HEK293 (cell line): ENCODE measurements at regions not wholly inside any gene's neighbourhood (a gene's known extent, or its start where the extent isn't known, plus 50 kb on each side); places are given as distances from the start of the nearest gene placed in this dataset.

Experiments used
- CTCF ChIA-PET: fragments of 350-600 bp; formaldehyde crosslinking; extraction: SDS; loops from one replicate; lab custom pipeline; 2021; ENCODE audit warnings: antibody characterized with exemption; lab: Yijun Ruan, JAX
- POLR2A ChIA-PET: fragments of 300-600 bp; formaldehyde crosslinking; extraction: SDS; loops from one replicate; lab custom pipeline; 2020; ENCODE audit warnings: antibody characterized with exemption, inconsistent platforms; lab: Yijun Ruan, JAX
- H3K27ac ChIP-seq: fragments of 200-500 bp; sonication (Bioruptor generic); 2 replicates; pipeline ENCODE4 v1.5.1; 2014; ENCODE audit warnings: low read depth, low read length, control low read depth, inconsistent platforms; ENCODE audit errors: extremely low read depth
- H3K36me3 ChIP-seq, 2 experiments: fragments of 200-500 bp in 1 of 2; sonication (Bioruptor generic) in 1 of 2; 1 replicate in 1 of 2; 2 replicates in 1 of 2; pipeline ENCODE4 v1.5.1; 2014 to 2017; ENCODE audit warnings: inconsistent platforms in 2 of 2, low read length in 2 of 2; ENCODE audit not compliant: control insufficient read depth in 2 of 2, insufficient read depth in 1 of 2
- H3K4me1 ChIP-seq: fragments of 200-500 bp; sonication (Bioruptor generic); 2 replicates; pipeline ENCODE4 v1.5.1; 2014; ENCODE audit warnings: mild to moderate bottlenecking, low read length, inconsistent platforms; ENCODE audit not compliant: control insufficient read depth, insufficient read depth
- H3K4me3 ChIP-seq: 2 replicates; pipeline ENCODE4 v1.5.1; 2011; ENCODE audit warnings: low read depth, mild to moderate bottlenecking, control low read depth, low read length, moderate library complexity
- H3K9me3 ChIP-seq: fragments of 200-500 bp; sonication (Bioruptor generic); 2 replicates; pipeline ENCODE4 v1.5.1; 2014; ENCODE audit warnings: low read depth, low read length, inconsistent platforms; ENCODE audit not compliant: control insufficient read depth, insufficient read depth
- FEZF1 ChIP-seq: fragments of 450-650 bp; formaldehyde crosslinking; IDR thresholded peaks from 2 replicates; pipeline ENCODE4 v1.5.1; 2016; ENCODE audit warnings: missing biosample characterization, missing genetic modification characterization
- HOXA7 ChIP-seq: sonication (generic); formaldehyde crosslinking; IDR thresholded peaks from 2 replicates; pipeline ENCODE4 v1.8.1; 2022; ENCODE audit warnings: missing genetic modification reagents, borderline replicate concordance
- PRDM2 ChIP-seq: fragments of 450-650 bp; formaldehyde crosslinking; IDR thresholded peaks from 2 replicates; pipeline ENCODE4 v1.5.1; 2016; ENCODE audit warnings: missing biosample characterization, missing genetic modification characterization, borderline replicate concordance
- SETDB1 ChIP-seq: IDR thresholded peaks from one replicate; pipeline ENCODE4 v1.6.1; 2017; ENCODE audit warnings: mild to moderate bottlenecking, low read length, moderate library complexity, mixed read lengths; ENCODE audit not compliant: insufficient read length
- ZBTB11 ChIP-seq: fragments of 450-650 bp; formaldehyde crosslinking; conservative IDR thresholded peaks from 2 replicates; pipeline ENCODE4 v1.5.1; 2016; ENCODE audit warnings: low read depth, missing biosample characterization, missing genetic modification characterization
- ZBTB7A ChIP-seq: fragments of 450-650 bp; formaldehyde crosslinking; IDR thresholded peaks from 2 replicates; pipeline ENCODE4 v1.5.1; 2016; ENCODE audit warnings: low read depth, missing biosample characterization, missing genetic modification characterization
- ZEB2 ChIP-seq: fragments of 450-650 bp; formaldehyde crosslinking; IDR thresholded peaks from 2 replicates; pipeline ENCODE4 v1.5.1; 2016; ENCODE audit warnings: missing biosample characterization, missing genetic modification characterization
- ZFP37 ChIP-seq: fragments of 450-650 bp; formaldehyde crosslinking; IDR thresholded peaks from 2 replicates; pipeline ENCODE4 v1.5.1; 2016; ENCODE audit warnings: missing biosample characterization, missing genetic modification characterization
- ZNF211 ChIP-seq: fragments of 450-650 bp; formaldehyde crosslinking; IDR thresholded peaks from 2 replicates; pipeline ENCODE4 v1.5.1; 2016; ENCODE audit warnings: low read depth, missing biosample characterization, missing genetic modification characterization
- ZNF311 ChIP-seq: fragments of 450-650 bp; formaldehyde crosslinking; IDR thresholded peaks from 2 replicates; pipeline ENCODE4 v1.5.1; 2017; ENCODE audit warnings: missing biosample characterization, missing genetic modification characterization, borderline replicate concordance
- ZNF560 ChIP-seq: fragments of 450-650 bp; formaldehyde crosslinking; IDR thresholded peaks from 2 replicates; pipeline ENCODE4 v1.5.1; 2017; ENCODE audit warnings: missing biosample characterization, missing genetic modification characterization, borderline replicate concordance
- ZNF600 ChIP-seq: fragments of 450-650 bp; formaldehyde crosslinking; IDR thresholded peaks from 2 replicates; pipeline ENCODE4 v1.5.1; 2016; ENCODE audit warnings: missing biosample characterization, missing genetic modification characterization
- ZNF610 ChIP-seq: fragments of 450-650 bp; formaldehyde crosslinking; IDR thresholded peaks from 2 replicates; pipeline ENCODE4 v1.5.1; 2016; ENCODE audit warnings: missing biosample characterization, missing genetic modification characterization, borderline replicate concordance
- ZNF670 ChIP-seq: fragments of 450-650 bp; formaldehyde crosslinking; IDR thresholded peaks from 2 replicates; pipeline ENCODE4 v1.5.1; 2016; ENCODE audit warnings: missing biosample characterization, missing genetic modification characterization, low read depth
- ZNF776 ChIP-seq: fragments of 450-650 bp; formaldehyde crosslinking; IDR thresholded peaks from 2 replicates; pipeline ENCODE4 v1.5.0; 2017; ENCODE audit warnings: missing biosample characterization, missing genetic modification characterization, borderline replicate concordance
- ZNF843 ChIP-seq: fragments of 450-650 bp; formaldehyde crosslinking; IDR thresholded peaks from 2 replicates; pipeline ENCODE4 v1.5.1; 2016; ENCODE audit warnings: missing biosample characterization, missing genetic modification characterization
- ZSCAN30 ChIP-seq: fragments of 450-650 bp; IDR thresholded peaks from 2 replicates; pipeline ENCODE4 v1.5.1; 2018; ENCODE audit warnings: missing biosample characterization, mild to moderate bottlenecking, missing genetic modification characterization, moderate library complexity

GRCh38 chr7:136229790-136230189 is 252.6 kb upstream of the MTPN start:
- TF ChIP-seq ZNF600 (tag by site-specific recombination) (no peak), FEZF1 (no peak), ZSCAN30 (tag by site-specific recombination) (no peak), ZBTB7A (tag by site-specific recombination) (no peak)
- H3K4me1 ChIP-seq, result no peaks in the 10 kb centered on the region
- no peaks in the 10 kb centered on the region for H3K36me3 ChIP-seq
- no peak overlapping the region for H3K4me3 ChIP-seq
- H3K9me3 ChIP-seq, result no peaks in the 10 kb centered on the region
- ChIA-PET CTCF (interaction anchor here (0.6 kb wide), 1 partner anchor 17 kb away, joined by 4 read pairs; no protein-coding TSS in a partner anchor), POLR2A (no interaction called here)
- no peak overlapping the region for H3K27ac ChIP-seq

GRCh38 chr7:136228171-136228570 is 251.0 kb upstream of the MTPN start:
- TF ChIP-seq ZNF610 (tag by site-specific recombination) (no peak), ZFP37 (tag by site-specific recombination) (no peak), ZNF311 (tag by site-specific recombination) (no peak), SETDB1 (no peak), ZNF211 (no peak), ZEB2 (tag by site-specific recombination) (no peak), HOXA7 (CRISPR knock-in tag) (no peak), ZNF776 (no peak), ZNF843 (no peak), ZNF670 (tag by site-specific recombination) (no peak), PRDM2 (tag by site-specific recombination) (no peak), ZBTB11 (tag by site-specific recombination) (no peak), ZNF560 (tag by site-specific recombination) (no peak)
- Histone ChIP-seq H3K9me3 (no peaks in the 10 kb centered on the region), H3K4me3 (no peak overlapping the region), H3K27ac (no peak overlapping the region), H3K36me3 (no peaks in the 10 kb centered on the region), H3K4me1 (no peaks in the 10 kb centered on the region)
- ChIA-PET POLR2A (no interaction called here), CTCF (interaction anchor here (0.6 kb wide), 1 partner anchor 72 kb away, joined by 3 read pairs; no protein-coding TSS in a partner anchor)
